ENCODE measurements at regions not wholly inside any gene's neighbourhood (a gene's known extent, or its start where the extent isn't known, plus 50 kb on each side); places are given as distances from the start of the nearest gene placed in this dataset.

DNA sequence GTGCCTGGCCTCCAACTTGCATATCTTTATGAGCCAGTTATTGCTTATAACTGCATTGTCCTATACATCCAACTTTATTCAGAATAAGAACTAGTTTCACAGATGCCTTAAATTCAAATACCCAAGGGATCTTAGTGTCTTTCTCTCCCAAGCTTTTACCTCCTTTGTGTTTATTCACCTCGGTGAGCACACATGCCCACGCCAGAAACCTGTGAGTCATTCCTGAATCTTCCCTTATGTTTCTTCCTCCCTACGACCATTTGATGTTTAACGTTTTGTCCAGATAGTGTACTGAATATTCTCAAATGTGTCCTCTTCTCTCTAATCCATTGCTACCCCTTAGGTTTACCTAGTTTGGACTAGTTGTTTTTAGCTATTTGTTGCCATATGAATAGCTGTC is 55.5 kb upstream of the MEGF10 start:
- no peak overlapping the region for H3K18ac ChIP-seq (ENCODE audit: low read depth, low read length)
- H4K5ac ChIP-seq (ENCODE audit: low read depth, low read length): no peak overlapping the region
- no peaks in the 10 kb centered on the region for H3K36me3 ChIP-seq (ENCODE audit: control insufficient read depth, insufficient read depth, low read length)
- POLR2A ChIA-PET (ENCODE audit: unreplicated experiment): no interaction called here
- H4K91ac ChIP-seq (ENCODE audit: insufficient read depth, low read depth, low read length): no peak overlapping the region
- dilution Hi-C loops (cut with HindIII; ENCODE audit: low sequenced_read_pairs, unreplicated experiment) (no loop called here), intact Hi-C loops (cut with micrococcal nuclease) (no loop called here), in situ Hi-C loops (cut with MboI; ENCODE audit: low sequenced_read_pairs) (no loop called here)
- H4K20me1 ChIP-seq (ENCODE audit: insufficient read depth, low read length): no peaks in the 10 kb centered on the region
- ATAC-seq (ENCODE audit: low read depth): no peak
- no peak overlapping the region for H2BK15ac ChIP-seq (ENCODE audit: low read depth, low read length)
- H2BK20ac ChIP-seq (ENCODE audit: low read depth, low read length): no peak overlapping the region
- no peak overlapping the region for H2AFZ ChIP-seq (replicated peaks; ENCODE audit: low read length, poor library complexity)
- no peak for DNase-seq
- H3K14ac ChIP-seq (replicated peaks; ENCODE audit: low read depth, low read length): no peak overlapping the region
- H3K79me1 ChIP-seq (ENCODE audit: low read depth in 1 of 2, low read length in 2 of 2): no peaks in the 10 kb centered on the region
- no peak overlapping the region for H2BK120ac ChIP-seq (ENCODE audit: low read depth, low read length)
- H3K4ac ChIP-seq (ENCODE audit: low read depth, low read length): no peak overlapping the region
- no peak overlapping the region for H3K27ac ChIP-seq (ENCODE audit: insufficient read depth, low read length)
- H3K23ac ChIP-seq (ENCODE audit: low read depth, low read length): no peak overlapping the region
- H3K4me3 ChIP-seq (ENCODE audit: insufficient read depth, low read depth, low read length): no peak overlapping the region
- H3K9ac ChIP-seq (ENCODE audit: low read depth, low read length): no peak overlapping the region
- H3K4me1 ChIP-seq (ENCODE audit: control insufficient read depth, insufficient read depth, low read length): no peaks in the 10 kb centered on the region
- H3K9me1 ChIP-seq (ENCODE audit: insufficient read depth, low read length): no peaks in the 10 kb centered on the region
- peaks cover 9% of the 10 kb centered on the region for H3K27me3 ChIP-seq (ENCODE audit: control insufficient read depth, insufficient read depth, low read length)
- CTCF ChIA-PET: no interaction called here
- H4K8ac ChIP-seq (ENCODE audit: low read depth in 2 of 2, low read length in 2 of 2): no peak overlapping the region
- no peak overlapping the region for H2AK9ac ChIP-seq (replicated peaks; ENCODE audit: low read depth, low read length, poor library complexity)
- TF ChIP-seq RAD21 (IDR thresholded peaks at IDR 0.05; ENCODE audit: low read length) (no peak), MAZ (IDR thresholded peaks at IDR 0.05; ENCODE audit: borderline replicate concordance, low read depth, low read length) (no peak), SMC3 (IDR thresholded peaks at IDR 0.05; ENCODE audit: low read depth, low read length) (no peak), MAFK (IDR thresholded peaks at IDR 0.05; ENCODE audit: low read depth, low read length) (no peak), CHD1 (IDR thresholded peaks at IDR 0.05; ENCODE audit: low read depth, low read length) (no peak), CEBPB (IDR thresholded peaks at IDR 0.05; ENCODE audit: low read depth, low read length) (no peak), NFE2L2 (IDR thresholded peaks at IDR 0.05; ENCODE audit: low read depth, low read length) (no peak), BHLHE40 (IDR thresholded peaks at IDR 0.05; ENCODE audit: low read depth, low read length) (no peak), MXI1 (IDR thresholded peaks at IDR 0.05; ENCODE audit: borderline replicate concordance, low read depth, low read length) (no peak), RCOR1 (IDR thresholded peaks at IDR 0.05; ENCODE audit: insufficient replicate concordance, low read length) (no peak), FOS (IDR thresholded peaks at IDR 0.05; ENCODE audit: low read depth, low read length) (no peak), RFX5 (IDR thresholded peaks at IDR 0.05; ENCODE audit: low read depth, low read length) (no peak), ELK1 (IDR thresholded peaks at IDR 0.05; ENCODE audit: borderline replicate concordance, low read depth, low read length) (no peak), USF2 (IDR thresholded peaks at IDR 0.05; ENCODE audit: low read depth, low read length) (no peak), POLR2A (IDR thresholded peaks at IDR 0.05; ENCODE audit: low read depth, low read length) (no peak)
- TF ChIP-seq, protein P1, sequence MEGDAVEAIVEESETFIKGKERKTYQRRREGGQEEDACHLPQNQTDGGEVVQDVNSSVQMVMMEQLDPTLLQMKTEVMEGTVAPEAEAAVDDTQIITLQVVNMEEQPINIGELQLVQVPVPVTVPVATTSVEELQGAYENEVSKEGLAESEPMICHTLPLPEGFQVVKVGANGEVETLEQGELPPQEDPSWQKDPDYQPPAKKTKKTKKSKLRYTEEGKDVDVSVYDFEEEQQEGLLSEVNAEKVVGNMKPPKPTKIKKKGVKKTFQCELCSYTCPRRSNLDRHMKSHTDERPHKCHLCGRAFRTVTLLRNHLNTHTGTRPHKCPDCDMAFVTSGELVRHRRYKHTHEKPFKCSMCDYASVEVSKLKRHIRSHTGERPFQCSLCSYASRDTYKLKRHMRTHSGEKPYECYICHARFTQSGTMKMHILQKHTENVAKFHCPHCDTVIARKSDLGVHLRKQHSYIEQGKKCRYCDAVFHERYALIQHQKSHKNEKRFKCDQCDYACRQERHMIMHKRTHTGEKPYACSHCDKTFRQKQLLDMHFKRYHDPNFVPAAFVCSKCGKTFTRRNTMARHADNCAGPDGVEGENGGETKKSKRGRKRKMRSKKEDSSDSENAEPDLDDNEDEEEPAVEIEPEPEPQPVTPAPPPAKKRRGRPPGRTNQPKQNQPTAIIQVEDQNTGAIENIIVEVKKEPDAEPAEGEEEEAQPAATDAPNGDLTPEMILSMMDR (conservative IDR thresholded peaks at IDR 0.05; ENCODE audit: low read depth, low read length): no peak
- no peak overlapping the region for H2AK5ac ChIP-seq (ENCODE audit: low read depth, low read length)
- no peak overlapping the region for H3K4me2 ChIP-seq (ENCODE audit: low read depth, low read length)
- H2BK5ac ChIP-seq (ENCODE audit: low read depth, low read length, poor library complexity, severe bottlenecking): no peak overlapping the region
- BruUV-seq (replicated peaks): no TSS peak
- H3K9me3 ChIP-seq (ENCODE audit: control insufficient read depth, insufficient read depth, low read length): no peaks in the 10 kb centered on the region
- no peak overlapping the region for H3K56ac ChIP-seq (ENCODE audit: extremely low read depth, insufficient read depth, low read length)
- WGBS, 2 experiments (ENCODE audit: extremely low coverage in 2 of 2, insufficient read length in 1 of 2): no CpG with 5 or more reads among the region's 4 CpGs

All from IMR-90 (cell line).